ENCODE measurements at regions not wholly inside any gene's neighbourhood (a gene's known extent, or its start where the extent isn't known, plus 50 kb on each side); places are given as distances from the start of the nearest gene placed in this dataset.

DNA sequence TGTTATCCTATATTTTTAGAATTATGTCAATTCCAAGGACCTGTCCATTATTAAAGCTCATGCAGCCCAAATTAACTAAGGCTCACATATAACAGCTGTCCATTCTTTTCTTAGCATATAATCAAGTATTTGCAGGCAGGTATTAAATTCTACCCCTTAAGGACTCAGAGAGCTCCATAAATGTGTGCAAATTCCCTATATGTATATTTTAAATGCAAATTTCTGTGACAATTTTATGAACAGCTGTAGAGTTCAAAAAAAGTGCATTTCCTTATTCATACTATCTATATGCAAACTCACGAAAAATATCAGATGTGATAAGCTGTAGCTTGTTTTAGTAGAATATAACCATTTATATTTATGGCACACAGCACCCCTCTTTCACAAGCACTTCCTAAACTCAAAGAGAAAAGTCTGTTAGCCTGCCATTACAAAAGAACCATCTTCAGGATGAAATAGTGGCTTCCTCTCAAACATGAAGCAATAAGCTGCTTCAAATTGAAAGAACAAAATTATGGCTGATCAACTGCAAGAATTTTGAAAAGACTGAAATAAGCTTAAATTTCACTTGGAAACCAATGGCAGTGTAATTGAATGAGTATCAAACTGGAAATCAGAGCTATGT, 155.0 kb upstream of the REG3G start:
- Mint-ChIP-seq H3K36me3 (no peaks in the 10 kb centered on the region), H3K27ac (no peak overlapping the region), H3K9me3 (peaks cover 0 to 19% (median 1%) of the 10 kb centered on the region in 11 donors), H3K4me1 (no peaks in the 10 kb centered on the region), H3K4me3 (no peak overlapping the region), H3K27me3 (no peaks in the 10 kb centered on the region)
- Histone ChIP-seq H3K4me1 (ENCODE audit: control insufficient read depth in 2 of 2, insufficient read depth in 2 of 2, low read length in 2 of 2) (no peaks in the 10 kb centered on the region), H3K4me3 (ENCODE audit: low read length) (no peak overlapping the region), H3K27ac (ENCODE audit: low read depth, low read length) (no peak overlapping the region), H3K36me3 (ENCODE audit: control insufficient read depth in 2 of 3, insufficient read depth in 3 of 3, low read length in 3 of 3) (no peaks in the 10 kb centered on the region), H3K9me3 (ENCODE audit: control insufficient read depth in 2 of 3, low read length in 3 of 3) (no peaks in the 10 kb centered on the region), H3K27me3 (ENCODE audit: control insufficient read depth in 2 of 2, insufficient read depth in 2 of 2, low read length in 2 of 2) (no peaks in the 10 kb centered on the region)
- intact Hi-C loops (cut with micrococcal nuclease) = no loop called here
- CTCF ChIA-PET = no interaction called here
- POLR2A ChIA-PET = no interaction called here
- no peak for ATAC-seq
- DNase-seq = no peak

- Mint-ChIP-seq H3K27me3 (no peaks in the 10 kb centered on the region), H3K36me3 (no peaks in the 10 kb centered on the region), H3K4me1 (no peaks in the 10 kb centered on the region), H3K9me3 (peaks cover 0 to 13% (median 1%) of the 10 kb centered on the region in 11 donors), H3K27ac (no peak overlapping the region), H3K4me3 (no peak overlapping the region)
- ChIA-PET CTCF (no interaction called here), POLR2A (no interaction called here)
- Histone ChIP-seq H3K36me3 (ENCODE audit: control insufficient read depth in 2 of 3, insufficient read depth in 3 of 3, low read length in 3 of 3) (no peaks in the 10 kb centered on the region), H3K27ac (ENCODE audit: low read depth, low read length) (no peak overlapping the region), H3K9me3 (ENCODE audit: control insufficient read depth in 2 of 3, low read length in 3 of 3) (no peaks in the 10 kb centered on the region), H3K4me1 (ENCODE audit: control insufficient read depth in 2 of 2, insufficient read depth in 2 of 2, low read length in 2 of 2) (no peaks in the 10 kb centered on the region), H3K4me3 (ENCODE audit: low read length) (no peak overlapping the region), H3K27me3 (ENCODE audit: control insufficient read depth in 2 of 2, insufficient read depth in 2 of 2, low read length in 2 of 2) (no peaks in the 10 kb centered on the region)
- intact Hi-C loops (cut with micrococcal nuclease) = no loop called here
- DNase-seq = no peak
- no peak for ATAC-seq
Measured at GRCh38 chr2:78873526-78873925, 152.0 kb upstream of the REG3G start.

DNA sequence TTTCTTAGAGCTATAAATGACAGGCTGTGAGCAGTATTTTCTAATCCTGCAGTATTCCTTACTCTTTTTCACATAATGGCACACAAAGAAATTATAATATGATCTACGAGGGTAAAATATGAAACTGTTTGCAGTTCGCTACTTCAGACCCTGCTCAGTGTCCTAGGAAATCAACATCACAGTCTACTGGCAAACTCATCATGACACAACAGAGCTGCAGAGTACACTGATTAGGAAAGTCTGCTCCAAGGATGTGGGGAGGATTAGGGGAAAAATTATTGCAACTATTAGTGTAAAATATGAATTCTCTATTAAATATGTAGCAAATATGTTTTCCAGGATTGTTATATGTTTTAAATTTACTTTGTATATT, 149.2 kb upstream of the REG3G start:
- POLR2A ChIA-PET = no interaction called here
- CTCF ChIA-PET = no interaction called here
- no peaks in the 10 kb centered on the region for H3K27me3 ChIP-seq (ENCODE audit: control insufficient read depth in 2 of 2, insufficient read depth in 2 of 2, low read length in 2 of 2)
- no peaks in the 10 kb centered on the region for H3K9me3 ChIP-seq (ENCODE audit: control insufficient read depth in 2 of 3, low read length in 3 of 3)
- ATAC-seq (no peak), DNase-seq (no peak)
- H3K9me3 Mint-ChIP-seq = peaks cover 0 to 7% (median 2%) of the 10 kb centered on the region in 11 donors
- intact Hi-C loops (cut with micrococcal nuclease) = no loop called here
- H3K4me3 Mint-ChIP-seq = no peak overlapping the region
- H3K4me1 Mint-ChIP-seq = no peaks in the 10 kb centered on the region
- no peaks in the 10 kb centered on the region for H3K27me3 Mint-ChIP-seq
- no peak overlapping the region for H3K4me3 ChIP-seq (ENCODE audit: low read length)
- no peak overlapping the region for H3K27ac Mint-ChIP-seq
- H3K36me3 ChIP-seq (ENCODE audit: control insufficient read depth in 2 of 3, insufficient read depth in 3 of 3, low read length in 3 of 3) = no peaks in the 10 kb centered on the region
- no peaks in the 10 kb centered on the region for H3K4me1 ChIP-seq (ENCODE audit: control insufficient read depth in 2 of 2, insufficient read depth in 2 of 2, low read length in 2 of 2)
- no peak overlapping the region for H3K27ac ChIP-seq (ENCODE audit: low read depth, low read length)
- H3K36me3 Mint-ChIP-seq = no peaks in the 10 kb centered on the region

DNA sequence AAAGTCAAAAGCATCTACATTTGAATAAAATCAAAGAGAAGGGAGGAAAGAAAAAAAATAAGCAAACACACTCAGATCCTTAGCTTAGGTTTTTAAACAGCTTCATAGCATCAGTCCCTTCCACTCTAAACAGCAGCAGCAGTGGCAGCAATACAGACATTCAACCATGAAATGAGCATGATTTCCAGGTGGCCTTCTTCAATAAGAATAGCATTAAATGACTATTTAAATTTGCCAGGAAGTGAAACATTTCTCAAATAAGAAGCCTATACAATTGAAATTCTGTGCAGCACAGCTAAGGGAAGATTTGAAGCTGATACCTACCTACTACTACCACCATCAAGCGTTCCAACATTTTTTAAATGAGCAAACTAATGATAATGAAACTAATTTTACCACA, 138.1 kb upstream of the REG3G start:
- Mint-ChIP-seq H3K27me3 (no peaks in the 10 kb centered on the region), H3K36me3 (no peaks in the 10 kb centered on the region), H3K27ac (no peak overlapping the region), H3K4me3 (no peak overlapping the region), H3K4me1 (no peaks in the 10 kb centered on the region), H3K9me3 (peaks cover 1 to 20% (median 7%) of the 10 kb centered on the region in 11 donors)
- CTCF ChIA-PET = no interaction called here
- no peaks in the 10 kb centered on the region for H3K27me3 ChIP-seq (ENCODE audit: control insufficient read depth in 2 of 2, insufficient read depth in 2 of 2, low read length in 2 of 2)
- no peak for ATAC-seq
- no peaks in the 10 kb centered on the region for H3K9me3 ChIP-seq (ENCODE audit: control insufficient read depth in 2 of 3, low read length in 3 of 3)
- POLR2A ChIA-PET = no interaction called here
- H3K4me1 ChIP-seq (ENCODE audit: control insufficient read depth in 2 of 2, insufficient read depth in 2 of 2, low read length in 2 of 2) = no peaks in the 10 kb centered on the region
- DNase-seq = no peak
- no peak overlapping the region for H3K4me3 ChIP-seq (ENCODE audit: low read length)
- intact Hi-C loops (cut with micrococcal nuclease) = no loop called here
- H3K27ac ChIP-seq (ENCODE audit: low read depth, low read length) = no peak overlapping the region
- H3K36me3 ChIP-seq (ENCODE audit: control insufficient read depth in 2 of 3, insufficient read depth in 3 of 3, low read length in 3 of 3) = no peaks in the 10 kb centered on the region

DNA sequence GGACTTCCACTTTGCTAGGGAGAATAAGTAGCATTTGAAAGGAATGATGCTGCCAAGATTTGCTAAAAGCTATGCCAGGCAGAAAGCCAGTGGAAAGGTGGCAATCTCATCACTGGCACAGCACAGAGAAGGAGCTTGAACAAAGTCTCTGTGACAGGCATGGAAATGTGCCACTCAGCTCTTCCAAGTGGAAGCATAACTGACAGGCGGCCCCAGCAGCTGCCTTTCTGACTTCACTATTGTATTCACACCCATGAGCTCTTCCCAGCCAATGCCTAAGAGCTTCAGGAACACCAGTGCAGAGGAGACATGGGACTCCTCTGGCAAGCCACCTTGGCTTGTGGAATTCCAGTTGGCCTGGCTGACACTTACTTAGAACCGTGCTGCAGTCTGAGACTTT, 134.6 kb upstream of the REG3G start:
- Histone ChIP-seq H3K36me3 (ENCODE audit: control insufficient read depth in 2 of 3, insufficient read depth in 3 of 3, low read length in 3 of 3) (no peaks in the 10 kb centered on the region), H3K4me1 (ENCODE audit: control insufficient read depth in 2 of 2, insufficient read depth in 2 of 2, low read length in 2 of 2) (no peaks in the 10 kb centered on the region), H3K9me3 (ENCODE audit: control insufficient read depth in 2 of 3, low read length in 3 of 3) (no peaks in the 10 kb centered on the region), H3K27me3 (ENCODE audit: control insufficient read depth in 2 of 2, insufficient read depth in 2 of 2, low read length in 2 of 2) (no peaks in the 10 kb centered on the region), H3K4me3 (ENCODE audit: low read length) (no peak overlapping the region), H3K27ac (ENCODE audit: low read depth, low read length) (no peak overlapping the region)
- Mint-ChIP-seq H3K36me3 (peaks cover 0 to 4% (median 0%) of the 10 kb centered on the region in 5 donors), H3K4me3 (no peak overlapping the region), H3K9me3 (peaks cover 0 to 14% (median 5%) of the 10 kb centered on the region in 11 donors), H3K27me3 (no peaks in the 10 kb centered on the region), H3K4me1 (no peaks in the 10 kb centered on the region), H3K27ac (no peak overlapping the region)
- POLR2A ChIA-PET = no interaction called here
- CTCF ChIA-PET = no interaction called here
- ATAC-seq (no peak), DNase-seq (no peak)
- intact Hi-C loops (cut with micrococcal nuclease) = no loop called here

GRCh38 chr2:78892295-78892694, 133.2 kb upstream of the REG3G start:
- DNase-seq = no peak
- Mint-ChIP-seq H3K27ac (no peak overlapping the region), H3K4me3 (no peak overlapping the region), H3K36me3 (peaks cover 0 to 4% (median 0%) of the 10 kb centered on the region in 5 donors), H3K9me3 (peaks cover 0 to 16% (median 5%) of the 10 kb centered on the region in 11 donors), H3K27me3 (no peaks in the 10 kb centered on the region), H3K4me1 (no peaks in the 10 kb centered on the region)
- Histone ChIP-seq H3K27ac (ENCODE audit: low read depth, low read length) (no peak overlapping the region), H3K4me3 (ENCODE audit: low read length) (no peak overlapping the region), H3K9me3 (ENCODE audit: control insufficient read depth in 2 of 3, low read length in 3 of 3) (no peaks in the 10 kb centered on the region), H3K36me3 (ENCODE audit: control insufficient read depth in 2 of 3, insufficient read depth in 3 of 3, low read length in 3 of 3) (no peaks in the 10 kb centered on the region), H3K27me3 (ENCODE audit: control insufficient read depth in 2 of 2, insufficient read depth in 2 of 2, low read length in 2 of 2) (no peaks in the 10 kb centered on the region), H3K4me1 (ENCODE audit: control insufficient read depth in 2 of 2, insufficient read depth in 2 of 2, low read length in 2 of 2) (no peaks in the 10 kb centered on the region)
- intact Hi-C loops (cut with micrococcal nuclease) = no loop called here
- ATAC-seq = no peak
- CTCF ChIA-PET = no interaction called here
- POLR2A ChIA-PET = no interaction called here

DNA sequence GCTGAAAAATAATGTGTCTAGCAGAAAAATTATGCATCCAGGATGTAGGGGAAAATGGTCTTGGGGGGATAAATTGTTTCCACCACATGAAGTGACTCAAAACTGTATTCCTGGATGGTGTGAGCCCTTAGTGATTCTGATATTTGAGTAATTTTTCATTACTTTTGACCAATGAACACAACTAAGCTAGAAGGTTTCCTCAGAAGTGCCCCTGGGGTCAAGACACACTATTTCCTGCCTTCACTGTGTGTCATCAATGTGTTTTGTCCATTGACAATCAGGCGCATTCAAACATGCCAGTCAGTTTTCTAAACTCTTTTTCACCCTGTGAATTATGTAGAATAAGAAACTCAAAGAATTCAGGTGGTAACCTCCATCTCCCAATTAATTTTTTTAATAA, 130.5 kb upstream of the REG3G start:
- no peak for ATAC-seq
- no peaks in the 10 kb centered on the region for H3K27me3 Mint-ChIP-seq
- no peaks in the 10 kb centered on the region for H3K36me3 ChIP-seq (ENCODE audit: control insufficient read depth in 2 of 3, insufficient read depth in 3 of 3, low read length in 3 of 3)
- no peak overlapping the region for H3K27ac ChIP-seq (ENCODE audit: low read depth, low read length)
- peaks cover 0 to 4% (median 0%) of the 10 kb centered on the region in 5 donors for H3K36me3 Mint-ChIP-seq
- H3K9me3 ChIP-seq (ENCODE audit: control insufficient read depth in 2 of 3, low read length in 3 of 3) = no peaks in the 10 kb centered on the region
- POLR2A ChIA-PET = no interaction called here
- H3K4me1 ChIP-seq (ENCODE audit: control insufficient read depth in 2 of 2, insufficient read depth in 2 of 2, low read length in 2 of 2) = no peaks in the 10 kb centered on the region
- H3K4me3 Mint-ChIP-seq = no peak overlapping the region
- no peaks in the 10 kb centered on the region for H3K4me1 Mint-ChIP-seq
- CTCF ChIA-PET = no interaction called here
- peaks cover 0 to 19% (median 5%) of the 10 kb centered on the region in 11 donors for H3K9me3 Mint-ChIP-seq
- H3K27me3 ChIP-seq (ENCODE audit: control insufficient read depth in 2 of 2, insufficient read depth in 2 of 2, low read length in 2 of 2) = no peaks in the 10 kb centered on the region
- no peak overlapping the region for H3K27ac Mint-ChIP-seq
- H3K4me3 ChIP-seq (ENCODE audit: low read length) = no peak overlapping the region
- intact Hi-C loops (cut with micrococcal nuclease) = no loop called here
- no peak for DNase-seq
